Endodermal cell (in vitro differentiated cells): ENCODE measurements at regions not wholly inside any gene's neighbourhood (a gene's known extent, or its start where the extent isn't known, plus 50 kb on each side); places are given as distances from the start of the nearest gene placed in this dataset.
"Not testable (repeated sequence)": the region's sequence is repeated elsewhere in the genome, so short reads cannot be mapped to it uniquely, and the experiment has no call there.

Experiments used
- DNase-seq: peaks from one replicate; pipeline ENCODE4 v3.0.0-alpha.2; 2017
- H3K27ac ChIP-seq: 2 replicates; pipeline ENCODE4 v1.5.1; 2013; ENCODE audit warnings: mild to moderate bottlenecking, low read depth, low read length, moderate library complexity
- H3K27me3 ChIP-seq: 2 replicates; pipeline ENCODE4 v1.6.1; 2013; ENCODE audit warnings: mild to moderate bottlenecking, low read length, moderate library complexity; ENCODE audit not compliant: insufficient read depth, control insufficient read depth, poor library complexity, severe bottlenecking
- H3K36me3 ChIP-seq: 2 replicates; pipeline ENCODE4 v1.7.0; 2013; ENCODE audit warnings: mild to moderate bottlenecking, low read length, moderate library complexity; ENCODE audit not compliant: control insufficient read depth, insufficient read depth
- H3K4me1 ChIP-seq: one replicate; pipeline ENCODE4 v1.7.0; 2013; ENCODE audit warnings: low read length; ENCODE audit not compliant: control insufficient read depth, insufficient read depth
- H3K4me3 ChIP-seq: 2 replicates; pipeline ENCODE4 v1.5.1; 2013; ENCODE audit warnings: mild to moderate bottlenecking, low read length, moderate library complexity
- H3K9ac ChIP-seq: 2 replicates; pipeline ENCODE4 v1.6.1; 2013; ENCODE audit warnings: mild to moderate bottlenecking, low read length, moderate library complexity; ENCODE audit not compliant: poor library complexity, severe bottlenecking; ENCODE audit errors: extremely low read depth
- H3K9me3 ChIP-seq: 2 replicates; pipeline ENCODE4 v1.6.1; 2013; ENCODE audit warnings: mild to moderate bottlenecking, low read length, moderate library complexity; ENCODE audit not compliant: control insufficient read depth
- H3K27ac Mint-ChIP-seq: 2 replicates; pipeline ENCODE4 v1.8.0; 2020; ENCODE audit warnings: mixed read lengths
- H3K27me3 Mint-ChIP-seq: 2 replicates; pipeline ENCODE4 v1.8.0; 2021; ENCODE audit warnings: mild to moderate bottlenecking, mixed read lengths; ENCODE audit not compliant: insufficient read depth
- H3K36me3 Mint-ChIP-seq: 2 replicates; pipeline ENCODE4 v1.8.0; 2020; ENCODE audit warnings: low read depth, mixed read lengths
- H3K4me1 Mint-ChIP-seq: 2 replicates; pipeline ENCODE4 v1.8.0; 2020; ENCODE audit warnings: mixed read lengths
- H3K4me3 Mint-ChIP-seq: 2 replicates; pipeline ENCODE4 v1.8.0; 2020; ENCODE audit warnings: mild to moderate bottlenecking, moderate library complexity, mixed read lengths
- H3K9me3 Mint-ChIP-seq: 2 replicates; pipeline ENCODE4 v1.8.0; 2020; ENCODE audit warnings: mild to moderate bottlenecking, mixed read lengths
- WGBS, 2 experiments: methylation state at CpG; one replicate each; pipeline versions ENCODE4 v1.1.5 to v1.1.7; 2013; ENCODE audit warnings: missing lambda C conversion rate in 2 of 2, mixed read lengths in 1 of 2; ENCODE audit not compliant: insufficient coverage in 1 of 2, insufficient read length in 1 of 2; 5-methylcytosine and 5-hydroxymethylcytosine counted together
- TF ChIP-seq, protein P1 (sequence below): fragments of 200-600 bp; sonication (generic); conservative IDR thresholded peaks from 2 replicates; pipeline ENCODE4 v1.5.0; 2021; ENCODE audit warnings: antibody characterized with exemption, mild to moderate bottlenecking

DNA sequence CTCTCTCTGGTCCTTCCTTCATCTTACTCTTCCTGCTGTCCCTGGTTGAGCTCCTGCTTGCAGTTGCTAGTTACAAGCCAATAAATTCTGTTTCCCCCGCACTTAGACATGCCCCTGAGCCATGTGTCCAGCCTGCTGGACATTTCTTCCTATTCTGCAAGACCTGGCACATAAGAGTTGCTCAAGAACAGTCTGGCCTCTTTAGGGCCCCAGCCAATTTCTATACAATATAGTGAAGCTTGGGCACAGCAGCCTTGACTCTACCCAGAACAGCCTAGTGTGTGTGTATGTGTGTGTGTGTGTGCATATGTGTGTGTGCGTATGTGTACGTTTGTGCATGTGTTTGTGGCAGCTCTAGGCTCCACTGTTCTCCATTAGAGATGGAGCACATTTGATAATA is 276.0 kb downstream of the CYRIA start:
- no peak overlapping the region for H3K27ac ChIP-seq
- H3K9ac ChIP-seq = no peak overlapping the region
- H3K36me3 ChIP-seq = no peaks in the 10 kb centered on the region
- 95% methylated on average over 3 of the region's 3 CpGs for WGBS, 2 experiments
- H3K4me1 Mint-ChIP-seq = no peaks in the 10 kb centered on the region
- DNase-seq = no peak
- H3K4me3 Mint-ChIP-seq = no peak overlapping the region
- no peak overlapping the region for H3K4me3 ChIP-seq
- peaks cover 4% of the 10 kb centered on the region for H3K4me1 ChIP-seq
- TF ChIP-seq, protein P1, sequence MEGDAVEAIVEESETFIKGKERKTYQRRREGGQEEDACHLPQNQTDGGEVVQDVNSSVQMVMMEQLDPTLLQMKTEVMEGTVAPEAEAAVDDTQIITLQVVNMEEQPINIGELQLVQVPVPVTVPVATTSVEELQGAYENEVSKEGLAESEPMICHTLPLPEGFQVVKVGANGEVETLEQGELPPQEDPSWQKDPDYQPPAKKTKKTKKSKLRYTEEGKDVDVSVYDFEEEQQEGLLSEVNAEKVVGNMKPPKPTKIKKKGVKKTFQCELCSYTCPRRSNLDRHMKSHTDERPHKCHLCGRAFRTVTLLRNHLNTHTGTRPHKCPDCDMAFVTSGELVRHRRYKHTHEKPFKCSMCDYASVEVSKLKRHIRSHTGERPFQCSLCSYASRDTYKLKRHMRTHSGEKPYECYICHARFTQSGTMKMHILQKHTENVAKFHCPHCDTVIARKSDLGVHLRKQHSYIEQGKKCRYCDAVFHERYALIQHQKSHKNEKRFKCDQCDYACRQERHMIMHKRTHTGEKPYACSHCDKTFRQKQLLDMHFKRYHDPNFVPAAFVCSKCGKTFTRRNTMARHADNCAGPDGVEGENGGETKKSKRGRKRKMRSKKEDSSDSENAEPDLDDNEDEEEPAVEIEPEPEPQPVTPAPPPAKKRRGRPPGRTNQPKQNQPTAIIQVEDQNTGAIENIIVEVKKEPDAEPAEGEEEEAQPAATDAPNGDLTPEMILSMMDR = no peak
- H3K27me3 Mint-ChIP-seq = peaks cover 2% of the 10 kb centered on the region
- H3K9me3 Mint-ChIP-seq = no peaks in the 10 kb centered on the region
- H3K9me3 ChIP-seq = no peaks in the 10 kb centered on the region
- H3K36me3 Mint-ChIP-seq = no peaks in the 10 kb centered on the region
- H3K27ac Mint-ChIP-seq = no peak overlapping the region
- H3K27me3 ChIP-seq = no peaks in the 10 kb centered on the region

DNA sequence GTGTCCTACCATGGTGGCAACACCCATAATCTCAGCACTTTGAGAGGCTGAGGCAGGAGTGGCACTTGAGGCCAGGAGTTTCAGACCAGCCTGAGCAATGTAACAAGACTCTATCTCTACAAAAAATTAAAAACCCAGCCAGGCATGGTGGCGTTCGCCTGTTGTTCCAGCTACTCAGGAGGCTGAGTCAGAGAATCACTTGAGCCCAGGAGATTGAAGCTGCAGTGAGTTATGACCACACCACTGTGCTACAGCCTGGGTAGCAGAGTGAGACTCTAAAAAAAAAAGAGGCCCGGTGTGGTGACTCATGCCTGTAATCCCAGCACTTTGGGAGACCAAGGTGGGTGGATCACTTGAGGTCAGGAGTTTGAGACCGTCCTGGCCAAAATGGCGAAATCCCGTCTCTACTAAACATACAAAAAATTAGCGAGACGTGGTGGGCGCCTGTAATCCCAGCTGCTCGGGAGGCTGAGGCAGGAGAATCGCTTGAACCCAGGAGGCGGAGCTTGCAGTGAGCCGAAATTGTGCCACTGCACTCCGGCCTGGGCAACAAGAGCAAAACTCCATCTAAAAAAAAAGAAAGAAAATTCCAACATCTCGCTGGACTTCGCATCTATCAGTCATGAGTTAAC is 277.3 kb downstream of the CYRIA start:
- not testable (repeated sequence) for H3K9me3 ChIP-seq, H3K27me3 Mint-ChIP-seq, H3K4me3 Mint-ChIP-seq, H3K4me1 ChIP-seq, H3K27me3 ChIP-seq, H3K4me3 ChIP-seq, H3K27ac Mint-ChIP-seq, H3K27ac ChIP-seq, H3K36me3 ChIP-seq, DNase-seq, H3K36me3 Mint-ChIP-seq, H3K9ac ChIP-seq, H3K4me1 Mint-ChIP-seq, H3K9me3 Mint-ChIP-seq
- 94% methylated on average over 12 to 16 of the region's 16 CpGs for WGBS, 2 experiments

DNA sequence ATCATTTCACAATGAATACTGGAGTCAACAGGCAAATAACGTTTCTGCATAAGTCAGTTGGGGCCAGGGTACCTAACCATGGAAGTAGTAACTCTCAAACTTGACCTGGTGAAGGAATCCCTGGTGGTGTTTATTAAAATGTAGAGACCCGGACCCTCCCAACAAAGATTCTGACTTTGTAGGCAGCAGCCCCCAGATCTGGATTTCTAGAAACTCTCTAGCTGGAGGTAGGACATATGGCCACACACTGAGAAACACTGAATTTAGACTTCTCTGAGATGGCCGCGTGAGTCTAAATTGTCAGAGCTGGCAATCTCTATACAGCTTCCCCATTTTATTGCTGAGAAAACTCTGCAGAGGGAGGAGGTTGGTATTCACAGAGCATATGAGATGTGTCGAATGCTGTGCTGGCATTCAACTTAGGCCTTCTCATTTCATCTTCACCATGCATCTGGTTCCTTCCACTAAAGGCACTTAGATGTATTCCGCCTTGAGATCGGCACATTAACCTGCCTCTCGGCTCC is 278.1 kb downstream of the CYRIA start:
- H3K9ac ChIP-seq = no peak overlapping the region
- TF ChIP-seq, protein P1 = no peak
- no peak for DNase-seq
- no peaks in the 10 kb centered on the region for H3K4me1 ChIP-seq
- Mint-ChIP-seq H3K9me3 (no peaks in the 10 kb centered on the region), H3K36me3 (no peaks in the 10 kb centered on the region), H3K27me3 (peaks cover 2% of the 10 kb centered on the region), H3K4me1 (no peaks in the 10 kb centered on the region), H3K4me3 (no peak overlapping the region), H3K27ac (no peak overlapping the region)
- 94 to 100% methylated on average over 3 to 8 of the region's 8 CpGs for WGBS, 2 experiments
- no peaks in the 10 kb centered on the region for H3K27me3 ChIP-seq
- H3K4me3 ChIP-seq = no peak overlapping the region
- no peaks in the 10 kb centered on the region for H3K36me3 ChIP-seq
- H3K27ac ChIP-seq = no peak overlapping the region
- no peaks in the 10 kb centered on the region for H3K9me3 ChIP-seq

DNA sequence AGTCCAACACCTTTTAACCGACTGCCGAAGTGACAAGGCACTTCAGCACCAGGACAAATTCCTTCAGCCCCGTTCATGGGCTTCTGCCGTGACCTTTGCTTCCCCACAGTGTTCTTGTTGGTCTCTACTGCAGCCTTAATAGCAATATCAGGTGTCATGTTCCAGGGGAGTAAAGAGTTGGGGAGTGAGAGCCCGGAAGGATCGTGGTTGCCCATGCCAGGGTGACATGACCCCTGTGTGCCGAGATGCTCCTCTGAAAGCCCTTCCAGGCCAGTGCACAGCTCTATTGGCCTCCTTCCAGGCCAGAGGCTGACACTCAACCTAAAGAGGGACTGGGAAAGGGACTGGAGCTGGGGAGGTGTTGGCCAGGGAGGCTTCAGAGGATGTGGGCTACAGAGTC is 279.2 kb downstream of the CYRIA start:
- 89% methylated on average over 3 to 7 of the region's 7 CpGs for WGBS, 2 experiments
- no peak overlapping the region for H3K27ac Mint-ChIP-seq
- H3K36me3 Mint-ChIP-seq = no peaks in the 10 kb centered on the region
- Histone ChIP-seq H3K27me3 (no peaks in the 10 kb centered on the region), H3K4me3 (no peak overlapping the region), H3K4me1 (no peaks in the 10 kb centered on the region), H3K9ac (no peak overlapping the region), H3K27ac (no peak overlapping the region), H3K36me3 (no peaks in the 10 kb centered on the region), H3K9me3 (no peaks in the 10 kb centered on the region)
- H3K27me3 Mint-ChIP-seq = no peaks in the 10 kb centered on the region
- TF ChIP-seq, protein P1 = no peak
- H3K9me3 Mint-ChIP-seq = no peaks in the 10 kb centered on the region
- no peak for DNase-seq
- H3K4me1 Mint-ChIP-seq = no peaks in the 10 kb centered on the region
- no peak overlapping the region for H3K4me3 Mint-ChIP-seq
